Erythroblast (primary cell): ENCODE measurements at regions not wholly inside any gene's neighbourhood (a gene's known extent, or its start where the extent isn't known, plus 50 kb on each side); places are given as distances from the start of the nearest gene placed in this dataset.

ENCODE experiments used
- DNase-seq, 2 experiments: peaks; one replicate each; lab custom pipeline; 2025; lab: John Stamatoyannopoulos, UW
- GATA1 ChIP-seq: IDR thresholded peaks from 2 replicates; pipeline ENCODE4 v1.6.1; 2011; ENCODE audit warnings: low read depth, mild to moderate bottlenecking, control low read depth, low read length, moderate library complexity
- POLR2A ChIP-seq: IDR thresholded peaks from 2 replicates; pipeline ENCODE4 v1.6.1; 2011; ENCODE audit warnings: mild to moderate bottlenecking, low read length

- TF ChIP-seq GATA1 (no peak), POLR2A (no peak)
- no peak for DNase-seq
Observed at GRCh38 chr18:41809652-41810051, 145.4 kb upstream of the PIK3C3 start.

GRCh38 chr18:41805341-41805740, 149.7 kb upstream of the PIK3C3 start:
- DNase-seq = no peak
- no peak for TF ChIP-seq POLR2A
- TF ChIP-seq GATA1 = no peak

- no peak for DNase-seq
- TF ChIP-seq POLR2A (no peak), GATA1 (no peak)
Observed at GRCh38 chr18:41798879-41799278, 156.2 kb upstream of the PIK3C3 start.

GRCh38 chr18:41790687-41791086, 164.3 kb upstream of the PIK3C3 start:
- no peak for DNase-seq

GRCh38 chr18:41789001-41789400, 166.0 kb upstream of the PIK3C3 start:
- no peak for DNase-seq
- TF ChIP-seq GATA1 = no peak
- no peak for TF ChIP-seq POLR2A

More at GRCh38 chr18:41790687-41791086, 164.3 kb upstream of the PIK3C3 start:
- no peak for TF ChIP-seq GATA1
- TF ChIP-seq POLR2A = no peak

GRCh38 chr18:41783879-41784278, 171.2 kb upstream of the PIK3C3 start:
- DNase-seq = no peak
- TF ChIP-seq POLR2A (no peak), GATA1 (no peak)

GRCh38 chr18:41783065-41783818, 171.8 kb upstream of the PIK3C3 start:
- DNase-seq = no peak
- TF ChIP-seq POLR2A = no peak
- no peak for TF ChIP-seq GATA1

GRCh38 chr18:41771973-41772372, 183.1 kb upstream of the PIK3C3 start:
- DNase-seq = no peak
- TF ChIP-seq GATA1 (no peak), POLR2A (no peak)

- TF ChIP-seq POLR2A (no peak), GATA1 (no peak)
- DNase-seq = no peak
Observed at GRCh38 chr18:41769265-41769664, 185.8 kb upstream of the PIK3C3 start.

- DNase-seq = no peak
- TF ChIP-seq POLR2A (no peak), GATA1 (no peak)
Observed at GRCh38 chr18:41768467-41768866, 186.6 kb upstream of the PIK3C3 start.

GRCh38 chr18:41767960-41768359, 187.1 kb upstream of the PIK3C3 start:
- peak; percentile 2 to 3 for DNase-seq
- TF ChIP-seq GATA1 (no peak), POLR2A (no peak)

GRCh38 chr18:41765460-41765859, 189.6 kb upstream of the PIK3C3 start:
- no peak for TF ChIP-seq GATA1
- no peak for TF ChIP-seq POLR2A
- DNase-seq = no peak

- TF ChIP-seq GATA1 (no peak), POLR2A (no peak)
- DNase-seq = no peak
Observed at GRCh38 chr18:41763361-41763760, 191.7 kb upstream of the PIK3C3 start.

GRCh38 chr18:41761333-41762018, 193.6 kb upstream of the PIK3C3 start:
- no peak for DNase-seq

More at GRCh38 chr18:41761333-41762018, 193.6 kb upstream of the PIK3C3 start:
- TF ChIP-seq POLR2A (no peak), GATA1 (no peak)
